CD4-positive, alpha-beta T cell (primary cell): ENCODE measurements at regions not wholly inside any gene's neighbourhood (a gene's known extent, or its start where the extent isn't known, plus 50 kb on each side); places are given as distances from the start of the nearest gene placed in this dataset.

Experiments used
- ATAC-seq: fragments of 200-7000 bp; cut with Tn5 transposase; one replicate; pipeline ENCODE4 v1.10.0; 2022; ENCODE audit warnings: mild to moderate bottlenecking; ENCODE audit not compliant: poor library complexity
- CTCF ChIA-PET: fragments of 350-600 bp; sonication (Branson Sonifier 250); formaldehyde crosslinking; loops from one replicate; lab custom pipeline; 2021; ENCODE audit warnings: antibody characterized with exemption, inconsistent platforms; lab: Charles Lee
- POLR2A ChIA-PET: fragments of 350-600 bp; sonication (Branson Sonifier 250); formaldehyde crosslinking; loops from one replicate; lab custom pipeline; 2021; ENCODE audit warnings: antibody characterized with exemption, inconsistent platforms; lab: Charles Lee
- DNase-seq, 14 experiments: peaks; one replicate each; pipeline ENCODE4 v3.0.0-alpha.2; 2013 to 2020; ENCODE audit warnings: mixed read lengths in 2 of 14
- H3K27ac ChIP-seq, 2 donors: one replicate each; pipeline versions ENCODE4 v1.5.1 to v1.7.0; 2013; ENCODE audit warnings: low read length in 2 of 2, low read depth in 1 of 2, mild to moderate bottlenecking in 1 of 2
- H3K27me3 ChIP-seq, 2 experiments: 1 replicate in 1 of 2; 2 replicates in 1 of 2; pipeline versions ENCODE4 v1.6.1 to v1.7.0; 2013; ENCODE audit warnings: low read length in 2 of 2, control low read depth in 1 of 2, mild to moderate bottlenecking in 1 of 2, moderate library complexity in 1 of 2; ENCODE audit not compliant: insufficient read depth in 2 of 2, control insufficient read depth in 1 of 2
- H3K36me3 ChIP-seq: one replicate; pipeline ENCODE4 v1.6.1; 2013; ENCODE audit warnings: low read length, control low read depth; ENCODE audit not compliant: insufficient read depth
- H3K4me1 ChIP-seq: one replicate; pipeline ENCODE4 v1.6.1; 2013; ENCODE audit warnings: low read length, control low read depth; ENCODE audit not compliant: insufficient read depth
- H3K4me3 ChIP-seq: one replicate; pipeline ENCODE4 v1.5.1; 2013; ENCODE audit warnings: mild to moderate bottlenecking, low read length, moderate library complexity
- H3K9me3 ChIP-seq, 2 experiments: 1 replicate in 1 of 2; 2 replicates in 1 of 2; pipeline versions ENCODE4 v1.6.1 to v1.7.0; 2013; ENCODE audit warnings: low read length in 2 of 2, mild to moderate bottlenecking in 2 of 2, control low read depth in 1 of 2, moderate library complexity in 1 of 2; ENCODE audit not compliant: control insufficient read depth in 1 of 2, insufficient read depth in 1 of 2
- H3K27ac Mint-ChIP-seq: one replicate; pipeline ENCODE4 v1.8.0; 2020; ENCODE audit warnings: mixed read lengths
- H3K27me3 Mint-ChIP-seq: one replicate; pipeline ENCODE4 v1.8.0; 2021; ENCODE audit warnings: mixed read lengths
- H3K36me3 Mint-ChIP-seq: one replicate; pipeline ENCODE4 v1.8.0; 2021; ENCODE audit warnings: low read depth, mixed read lengths
- H3K4me1 Mint-ChIP-seq: one replicate; pipeline ENCODE4 v1.8.0; 2021; ENCODE audit warnings: low read depth, mixed read lengths
- H3K4me3 Mint-ChIP-seq: one replicate; pipeline ENCODE4 v1.8.0; 2020; ENCODE audit warnings: mild to moderate bottlenecking, mixed read lengths
- H3K9me3 Mint-ChIP-seq: one replicate; pipeline ENCODE4 v1.8.0; 2020; ENCODE audit warnings: mixed read lengths
- CTCF ChIP-seq: fragments of 200-600 bp; IDR thresholded peaks from one replicate; pipeline ENCODE4 v1.8.0; 2022; ENCODE audit warnings: antibody characterized with exemption, mild to moderate bottlenecking
- intact Hi-C, 2 experiments: fragments of 100-400 bp; cut with DNase I in 1 of 2; cut with micrococcal nuclease in 1 of 2; formaldehyde crosslinking; loops; one replicate each; pipeline versions ENCODE4 v1.15.1 to v1.9.0; 2023 to 2025; cut with DNase I, micrococcal nuclease

GRCh38 chr4:132958457-132959263 lies 190.4 kb upstream of the PCDH10 start:
- H3K4me3 Mint-ChIP-seq = no peak overlapping the region

GRCh38 chr4:132981611-132982010 lies 167.5 kb upstream of the PCDH10 start:
- Mint-ChIP-seq H3K36me3 (no peaks in the 10 kb centered on the region), H3K4me1 (no peaks in the 10 kb centered on the region), H3K27ac (no peak overlapping the region), H3K4me3 (no peak overlapping the region), H3K27me3 (no peaks in the 10 kb centered on the region), H3K9me3 (peaks cover 1% of the 10 kb centered on the region)
- ATAC-seq (no peak), DNase-seq (no peak)
- Histone ChIP-seq H3K27me3 (no peaks in the 10 kb centered on the region), H3K4me1 (no peaks in the 10 kb centered on the region), H3K9me3 (peaks cover 0 to 4% of the 10 kb centered on the region in 2 experiments), H3K36me3 (no peaks in the 10 kb centered on the region), H3K27ac (no peak overlapping the region), H3K4me3 (no peak overlapping the region)
- no peak for TF ChIP-seq CTCF
- POLR2A ChIA-PET = no interaction called here
- intact Hi-C loops = no loop called here
- CTCF ChIA-PET = no interaction called here

More at GRCh38 chr4:132958457-132959263, 190.4 kb upstream of the PCDH10 start:
- POLR2A ChIA-PET = no interaction called here
- Mint-ChIP-seq H3K27ac (no peak overlapping the region), H3K9me3 (no peaks in the 10 kb centered on the region), H3K36me3 (no peaks in the 10 kb centered on the region), H3K4me1 (no peaks in the 10 kb centered on the region), H3K27me3 (no peaks in the 10 kb centered on the region)
- CTCF ChIA-PET = no interaction called here
- H3K27me3 ChIP-seq = no peaks in the 10 kb centered on the region
- no peak overlapping the region for H3K27ac ChIP-seq
- no peak for TF ChIP-seq CTCF
- DNase-seq (no peak), ATAC-seq (no peak)
- peaks cover 0 to 20% of the 10 kb centered on the region in 2 experiments for H3K9me3 ChIP-seq
- no peaks in the 10 kb centered on the region for H3K36me3 ChIP-seq
- no peak overlapping the region for H3K4me3 ChIP-seq
- intact Hi-C loops = no loop called here
- H3K4me1 ChIP-seq = no peaks in the 10 kb centered on the region

- intact Hi-C loops = no loop called here
- Mint-ChIP-seq H3K9me3 (peaks cover 1% of the 10 kb centered on the region), H3K4me1 (no peaks in the 10 kb centered on the region), H3K27ac (no peak overlapping the region), H3K27me3 (no peaks in the 10 kb centered on the region), H3K36me3 (no peaks in the 10 kb centered on the region), H3K4me3 (no peak overlapping the region)
- H3K4me1 ChIP-seq = no peaks in the 10 kb centered on the region
- POLR2A ChIA-PET = no interaction called here
- no peaks in the 10 kb centered on the region for H3K36me3 ChIP-seq
- H3K27me3 ChIP-seq = no peaks in the 10 kb centered on the region
- CTCF ChIA-PET = no interaction called here
- H3K9me3 ChIP-seq = peaks cover 0 to 4% of the 10 kb centered on the region in 2 experiments
- ATAC-seq = no peak
- TF ChIP-seq CTCF = no peak
- no peak overlapping the region for H3K4me3 ChIP-seq
- no peak overlapping the region for H3K27ac ChIP-seq
- no peak for DNase-seq
These were observed 166.9 kb upstream of the PCDH10 start for GRCh38 chr4:132982151-132982550.
